ENCODE measurements at regions not wholly inside any gene's neighbourhood (a gene's known extent, or its start where the extent isn't known, plus 50 kb on each side); places are given as distances from the start of the nearest gene placed in this dataset.

GRCh38 chr9:109624896-109625295 lies 126.8 kb upstream of the PTPN3 start:
- TF ChIP-seq CTCF (IDR thresholded peaks at IDR 0.05): no peak
- TF ChIP-seq POLR2A (IDR thresholded peaks at IDR 0.05): no peak
- DNase-seq (ENCODE audit: low spot score in 2 of 2): no peak
- intact Hi-C loops (cut with DNase I; ENCODE audit: low total_unique reads): no loop called here
- 45 to 67% methylated on average over 1 of the region's 1 CpG for WGBS, 2 donors
- H3K4me3 ChIP-seq (ENCODE audit: low read depth, poor library complexity, severe bottlenecking): no peak overlapping the region

GRCh38 chr9:109627042-109627441 lies 128.9 kb upstream of the PTPN3 start:
- H3K4me3 ChIP-seq (ENCODE audit: low read depth, poor library complexity, severe bottlenecking): no peak overlapping the region
- WGBS, 2 donors: 64 to 70% methylated on average over 4 of the region's 4 CpGs
- DNase-seq (ENCODE audit: low spot score in 2 of 2): no peak
- intact Hi-C loops (cut with DNase I; ENCODE audit: low total_unique reads): loop anchor here (2.0 kb wide), 1 partner anchor 18 kb away; no protein-coding TSS in a partner anchor
- no peak for TF ChIP-seq CTCF (IDR thresholded peaks at IDR 0.05)
- TF ChIP-seq POLR2A (IDR thresholded peaks at IDR 0.05): no peak

- H3K4me3 ChIP-seq (ENCODE audit: low read depth, poor library complexity, severe bottlenecking): no peak overlapping the region
- 74 to 75% methylated on average over 1 of the region's 1 CpG for WGBS, 2 donors
- intact Hi-C loops (cut with DNase I; ENCODE audit: low total_unique reads): no loop called here
- no peak for DNase-seq (ENCODE audit: low spot score in 2 of 2)
- TF ChIP-seq CTCF (IDR thresholded peaks at IDR 0.05) (no peak), POLR2A (IDR thresholded peaks at IDR 0.05) (no peak)
Observed at GRCh38 chr9:109629615-109630014, 131.5 kb upstream of the PTPN3 start.

GRCh38 chr9:109632817-109633216 lies 134.7 kb upstream of the PTPN3 start:
- DNase-seq (ENCODE audit: low spot score in 2 of 2): no peak
- 91 to 92% methylated on average over 2 of the region's 2 CpGs for WGBS, 2 donors
- TF ChIP-seq POLR2A (IDR thresholded peaks at IDR 0.05) (no peak), CTCF (IDR thresholded peaks at IDR 0.05) (no peak)
- intact Hi-C loops (cut with DNase I; ENCODE audit: low total_unique reads): no loop called here
- no peak overlapping the region for H3K4me3 ChIP-seq (ENCODE audit: low read depth, poor library complexity, severe bottlenecking)

GRCh38 chr9:109639674-109640579 lies 140.1 kb upstream of the PALM2AKAP2 start:
- no peak for TF ChIP-seq CTCF (IDR thresholded peaks at IDR 0.05)
- no peak for TF ChIP-seq POLR2A (IDR thresholded peaks at IDR 0.05)
- intact Hi-C loops (cut with DNase I; ENCODE audit: low total_unique reads): no loop called here
- peak in 1 of 2 donors; percentile 80 for DNase-seq (ENCODE audit: low spot score in 2 of 2)

More at GRCh38 chr9:109639674-109640579, 140.1 kb upstream of the PALM2AKAP2 start:
- H3K4me3 ChIP-seq (ENCODE audit: low read depth, poor library complexity, severe bottlenecking): peak overlapping the region; percentile 6
- 2 to 3% methylated on average over 23 to 26 of the region's 43 CpGs for whole genome bisulfite sequencing, 2 donors
